Umbilical cord (tissue), 1 donor: ENCODE measurements at regions not wholly inside any gene's neighbourhood (a gene's known extent, or its start where the extent isn't known, plus 50 kb on each side); places are given as distances from the start of the nearest gene placed in this dataset.
A peak's percentile ranks its signal among the peaks of the same experiment; 100 is the strongest.
"Not testable (repeated sequence)": the region's sequence is repeated elsewhere in the genome, so short reads cannot be mapped to it uniquely, and the experiment has no call there.

Source experiments
- DNase-seq: peaks from one replicate; pipeline ENCODE4 v3.0.0-alpha.2; 2015; ENCODE audit warnings: low spot score

GRCh38 chr7:17090751-17091150 lies 207.7 kb upstream of the AHR start:
- DNase-seq, result no peak

- no peak for DNase-seq
Measured at GRCh38 chr7:17093461-17093860, 205.0 kb upstream of the AHR start.

- DNase-seq, result no peak
Measured at GRCh38 chr7:17094963-17095574, 203.4 kb upstream of the AHR start.

GRCh38 chr7:17095931-17096330 lies 202.5 kb upstream of the AHR start:
- no peak for DNase-seq

- no peak for DNase-seq
Measured at GRCh38 chr7:17097668-17098297, 200.7 kb upstream of the AHR start.

GRCh38 chr7:17098515-17098914 lies 199.9 kb upstream of the AHR start:
- DNase-seq, result no peak

- no peak for DNase-seq
Measured at GRCh38 chr7:17099083-17099973, 199.1 kb upstream of the AHR start.

- DNase-seq, result not testable (repeated sequence)
Measured at GRCh38 chr7:17099974-17100509, 198.4 kb upstream of the AHR start.

- no peak for DNase-seq
Measured at GRCh38 chr7:17101207-17101696, 197.2 kb upstream of the AHR start.

GRCh38 chr7:17103170-17103569 lies 195.3 kb upstream of the AHR start:
- no peak for DNase-seq

- no peak for DNase-seq
Measured at GRCh38 chr7:17103984-17104383, 194.5 kb upstream of the AHR start.

- no peak for DNase-seq
Measured at GRCh38 chr7:17104419-17104818, 194.0 kb upstream of the AHR start.

- no peak for DNase-seq
Measured at GRCh38 chr7:17105701-17106100, 192.8 kb upstream of the AHR start.

GRCh38 chr7:17108049-17108584 lies 190.3 kb upstream of the AHR start:
- DNase-seq, result no peak

- no peak for DNase-seq
Measured at GRCh38 chr7:17109020-17109419, 189.4 kb upstream of the AHR start.

- not testable (repeated sequence) for DNase-seq
Measured at GRCh38 chr7:17113770-17114169, 184.7 kb upstream of the AHR start.

GRCh38 chr7:17118412-17118811 lies 180.0 kb upstream of the AHR start:
- DNase-seq, result no peak

- no peak for DNase-seq
Measured at GRCh38 chr7:17120756-17121155, 177.7 kb upstream of the AHR start.

- no peak for DNase-seq
Measured at GRCh38 chr7:17121671-17122070, 176.8 kb upstream of the AHR start.

- peak; percentile 27 for DNase-seq
Measured at GRCh38 chr7:17123020-17123419, 175.4 kb upstream of the AHR start.

GRCh38 chr7:17126413-17127268 lies 171.8 kb upstream of the AHR start:
- no peak for DNase-seq
